Bronchial epithelial cell (primary cell): ENCODE measurements at regions not wholly inside any gene's neighbourhood (a gene's known extent, or its start where the extent isn't known, plus 50 kb on each side); places are given as distances from the start of the nearest gene placed in this dataset.

Experiments used
- DNase-seq: peaks from one replicate; pipeline ENCODE4 v3.0.0-alpha.2; 2010; ENCODE audit warnings: low read depth
- FAIRE-seq: peaks from 2 replicates; lab custom pipeline; 2011; peaks lifted over from hg19 to GRCh38; lab: Jason Lieb, UNC
- H3K27me3 ChIP-seq: 2 replicates; pipeline ENCODE4 v1.5.1; 2011; ENCODE audit warnings: low read length; ENCODE audit not compliant: control insufficient read depth, insufficient read depth
- H3K36me3 ChIP-seq: 2 replicates; pipeline ENCODE4 v1.5.1; 2011; ENCODE audit warnings: low read length; ENCODE audit not compliant: control insufficient read depth, insufficient read depth
- H3K4me3 ChIP-seq: 2 replicates; pipeline ENCODE4 v1.5.1; 2011; ENCODE audit warnings: mild to moderate bottlenecking, low read depth, low read length, control low read depth
- TF ChIP-seq, protein P1 (sequence below): IDR thresholded peaks from 2 replicates; pipeline ENCODE4 v1.5.1; 2011; ENCODE audit warnings: mild to moderate bottlenecking, moderate library complexity, low read length, control low read depth, inconsistent platforms; ENCODE audit not compliant: insufficient read depth, severe bottlenecking

- TF ChIP-seq, protein P1, sequence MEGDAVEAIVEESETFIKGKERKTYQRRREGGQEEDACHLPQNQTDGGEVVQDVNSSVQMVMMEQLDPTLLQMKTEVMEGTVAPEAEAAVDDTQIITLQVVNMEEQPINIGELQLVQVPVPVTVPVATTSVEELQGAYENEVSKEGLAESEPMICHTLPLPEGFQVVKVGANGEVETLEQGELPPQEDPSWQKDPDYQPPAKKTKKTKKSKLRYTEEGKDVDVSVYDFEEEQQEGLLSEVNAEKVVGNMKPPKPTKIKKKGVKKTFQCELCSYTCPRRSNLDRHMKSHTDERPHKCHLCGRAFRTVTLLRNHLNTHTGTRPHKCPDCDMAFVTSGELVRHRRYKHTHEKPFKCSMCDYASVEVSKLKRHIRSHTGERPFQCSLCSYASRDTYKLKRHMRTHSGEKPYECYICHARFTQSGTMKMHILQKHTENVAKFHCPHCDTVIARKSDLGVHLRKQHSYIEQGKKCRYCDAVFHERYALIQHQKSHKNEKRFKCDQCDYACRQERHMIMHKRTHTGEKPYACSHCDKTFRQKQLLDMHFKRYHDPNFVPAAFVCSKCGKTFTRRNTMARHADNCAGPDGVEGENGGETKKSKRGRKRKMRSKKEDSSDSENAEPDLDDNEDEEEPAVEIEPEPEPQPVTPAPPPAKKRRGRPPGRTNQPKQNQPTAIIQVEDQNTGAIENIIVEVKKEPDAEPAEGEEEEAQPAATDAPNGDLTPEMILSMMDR = no peak
- FAIRE-seq = no peak
- DNase-seq = no peak
- no peak overlapping the region for H3K4me3 ChIP-seq
- H3K36me3 ChIP-seq = no peaks in the 10 kb centered on the region
- H3K27me3 ChIP-seq = no peaks in the 10 kb centered on the region
Observed at GRCh38 chr13:99808786-99809185, 162.8 kb downstream of the ZIC5 start.

DNA sequence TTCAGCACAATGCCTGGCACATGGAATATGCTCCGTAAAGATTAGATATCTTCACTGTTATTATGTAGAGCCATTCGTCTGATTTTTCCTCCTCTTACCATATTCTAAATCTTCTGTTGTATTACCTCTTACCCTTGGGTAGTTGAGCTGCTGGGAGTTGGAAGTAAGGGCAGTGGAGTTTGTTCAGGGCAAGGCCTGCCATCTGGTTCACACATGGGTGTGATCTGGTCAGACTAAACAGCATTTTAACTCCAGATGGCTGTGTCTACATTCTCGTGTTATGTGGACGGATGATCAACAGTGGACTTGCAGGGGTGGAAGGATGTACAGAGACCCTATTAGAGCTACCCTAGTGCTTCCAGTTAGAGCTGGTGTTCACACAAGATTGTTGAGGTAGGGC is 164.9 kb downstream of the ZIC5 start:
- DNase-seq (no peak), FAIRE-seq (peak; percentile 84)
- Histone ChIP-seq H3K27me3 (no peaks in the 10 kb centered on the region), H3K4me3 (no peak overlapping the region), H3K36me3 (no peaks in the 10 kb centered on the region)
- TF ChIP-seq, protein P1 = no peak

- no peak for DNase-seq
- Histone ChIP-seq H3K27me3 (no peaks in the 10 kb centered on the region), H3K4me3 (no peak overlapping the region), H3K36me3 (no peaks in the 10 kb centered on the region)
- TF ChIP-seq, protein P1 = no peak
- no peak for FAIRE-seq
Observed at GRCh38 chr13:99805361-99805760, 166.2 kb downstream of the ZIC5 start.

GRCh38 chr13:99803141-99803540 is 168.4 kb downstream of the ZIC5 start:
- H3K4me3 ChIP-seq = no peak overlapping the region
- no peaks in the 10 kb centered on the region for H3K27me3 ChIP-seq
- no peaks in the 10 kb centered on the region for H3K36me3 ChIP-seq
- no peak for DNase-seq
- TF ChIP-seq, protein P1 = no peak
- no peak for FAIRE-seq

- peak; percentile 70 for DNase-seq
- FAIRE-seq = no peak
- no peaks in the 10 kb centered on the region for H3K27me3 ChIP-seq
- TF ChIP-seq, protein P1 = no peak
- no peak overlapping the region for H3K4me3 ChIP-seq
- H3K36me3 ChIP-seq = no peaks in the 10 kb centered on the region
Observed at GRCh38 chr13:99802416-99802815, 169.2 kb downstream of the ZIC5 start.

GRCh38 chr13:99800951-99801350 is 170.6 kb downstream of the ZIC5 start:
- FAIRE-seq (no peak), DNase-seq (no peak)
- no peaks in the 10 kb centered on the region for H3K27me3 ChIP-seq
- H3K4me3 ChIP-seq = no peak overlapping the region
- H3K36me3 ChIP-seq = no peaks in the 10 kb centered on the region
- TF ChIP-seq, protein P1 = no peak
